Fibroblast of villous mesenchyme (primary cell): ENCODE measurements at regions not wholly inside any gene's neighbourhood (a gene's known extent, or its start where the extent isn't known, plus 50 kb on each side); places are given as distances from the start of the nearest gene placed in this dataset.

ENCODE experiments used
- DNase-seq: peaks from one replicate; pipeline ENCODE4 v3.0.0-alpha.2; 2010; ENCODE audit warnings: low read depth
- H3K4me3 ChIP-seq: 2 replicates; pipeline ENCODE4 v1.5.1; 2011; ENCODE audit warnings: low read depth, mild to moderate bottlenecking, low read length
- TF ChIP-seq, protein P1 (sequence below): IDR thresholded peaks from 2 replicates; pipeline ENCODE4 v1.5.1; 2012; ENCODE audit warnings: low read depth, mild to moderate bottlenecking, low read length; ENCODE audit not compliant: insufficient read depth

GRCh38 chr4:38426532-38426931 lies 237.5 kb upstream of the KLF3 start:
- DNase-seq = no peak
- TF ChIP-seq, protein P1, sequence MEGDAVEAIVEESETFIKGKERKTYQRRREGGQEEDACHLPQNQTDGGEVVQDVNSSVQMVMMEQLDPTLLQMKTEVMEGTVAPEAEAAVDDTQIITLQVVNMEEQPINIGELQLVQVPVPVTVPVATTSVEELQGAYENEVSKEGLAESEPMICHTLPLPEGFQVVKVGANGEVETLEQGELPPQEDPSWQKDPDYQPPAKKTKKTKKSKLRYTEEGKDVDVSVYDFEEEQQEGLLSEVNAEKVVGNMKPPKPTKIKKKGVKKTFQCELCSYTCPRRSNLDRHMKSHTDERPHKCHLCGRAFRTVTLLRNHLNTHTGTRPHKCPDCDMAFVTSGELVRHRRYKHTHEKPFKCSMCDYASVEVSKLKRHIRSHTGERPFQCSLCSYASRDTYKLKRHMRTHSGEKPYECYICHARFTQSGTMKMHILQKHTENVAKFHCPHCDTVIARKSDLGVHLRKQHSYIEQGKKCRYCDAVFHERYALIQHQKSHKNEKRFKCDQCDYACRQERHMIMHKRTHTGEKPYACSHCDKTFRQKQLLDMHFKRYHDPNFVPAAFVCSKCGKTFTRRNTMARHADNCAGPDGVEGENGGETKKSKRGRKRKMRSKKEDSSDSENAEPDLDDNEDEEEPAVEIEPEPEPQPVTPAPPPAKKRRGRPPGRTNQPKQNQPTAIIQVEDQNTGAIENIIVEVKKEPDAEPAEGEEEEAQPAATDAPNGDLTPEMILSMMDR = no peak
- no peak overlapping the region for H3K4me3 ChIP-seq

GRCh38 chr4:38430841-38431240 lies 233.2 kb upstream of the KLF3 start:
- H3K4me3 ChIP-seq = no peak overlapping the region
- TF ChIP-seq, protein P1 = no peak
- DNase-seq = no peak

- H3K4me3 ChIP-seq = no peak overlapping the region
- TF ChIP-seq, protein P1 = no peak
- no peak for DNase-seq
These were observed 221.8 kb upstream of the KLF3 start for GRCh38 chr4:38442073-38442788.

GRCh38 chr4:38449506-38450174 lies 214.4 kb upstream of the KLF3 start:
- no peak overlapping the region for H3K4me3 ChIP-seq
- TF ChIP-seq, protein P1 = no peak
- no peak for DNase-seq

DNA sequence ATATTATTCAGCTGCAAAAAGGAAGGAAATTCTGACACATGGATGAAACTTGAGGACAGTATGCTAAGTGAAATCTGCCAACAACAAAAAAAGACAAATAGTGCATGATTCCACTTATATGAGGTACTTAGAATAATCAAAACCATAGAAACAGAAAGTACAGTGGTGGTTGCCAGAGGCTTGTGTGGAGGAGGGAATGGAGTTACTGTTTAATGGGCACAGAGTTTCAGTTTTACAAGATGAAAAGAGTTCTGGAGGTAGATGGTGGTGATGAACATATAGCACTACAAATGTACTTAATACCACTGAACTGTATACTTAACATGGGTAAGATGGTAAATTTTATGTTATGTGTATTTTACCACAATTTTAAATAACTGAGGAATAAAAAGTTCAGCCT lies 212.0 kb upstream of the KLF3 start:
- no peak overlapping the region for H3K4me3 ChIP-seq
- no peak for DNase-seq
- TF ChIP-seq, protein P1 = no peak

GRCh38 chr4:38452542-38452941 lies 211.5 kb upstream of the KLF3 start:
- DNase-seq = no peak
- H3K4me3 ChIP-seq = no peak overlapping the region
- TF ChIP-seq, protein P1 = no peak
